HG03175 (cell line): ENCODE measurements at regions not wholly inside any gene's neighbourhood (a gene's known extent, or its start where the extent isn't known, plus 50 kb on each side); places are given as distances from the start of the nearest gene placed in this dataset.
"Not testable (repeated sequence)": the region's sequence is repeated elsewhere in the genome, so short reads cannot be mapped to it uniquely, and the experiment has no call there.

Experiments used
- ATAC-seq: cut with Tn5 transposase; IDR thresholded peaks from one replicate; pipeline ENCODE4 v1.9.1; 2021; ENCODE audit warnings: mild to moderate bottlenecking, moderate library complexity; ENCODE audit not compliant: unreplicated experiment

DNA sequence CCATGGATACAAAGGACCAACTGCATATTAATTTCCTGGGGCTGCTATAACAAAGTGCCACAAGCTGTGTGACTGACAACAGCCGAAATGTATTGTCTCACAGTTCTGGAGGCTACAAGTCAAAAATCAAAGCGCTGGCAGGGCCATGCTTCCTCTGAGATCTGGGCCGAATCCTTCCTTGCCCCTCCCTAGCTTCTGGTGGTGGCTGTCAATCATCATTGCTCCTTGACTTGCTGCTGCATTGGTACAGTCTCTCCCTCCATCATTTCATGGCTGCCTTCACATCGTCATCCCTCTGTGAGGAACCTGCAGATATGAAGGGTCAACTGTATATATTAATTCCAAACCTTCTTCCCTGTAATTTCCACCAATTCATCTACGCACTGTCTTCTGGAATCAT lies 118.3 kb downstream of the EXOC5 start:
- ATAC-seq, result no peak

DNA sequence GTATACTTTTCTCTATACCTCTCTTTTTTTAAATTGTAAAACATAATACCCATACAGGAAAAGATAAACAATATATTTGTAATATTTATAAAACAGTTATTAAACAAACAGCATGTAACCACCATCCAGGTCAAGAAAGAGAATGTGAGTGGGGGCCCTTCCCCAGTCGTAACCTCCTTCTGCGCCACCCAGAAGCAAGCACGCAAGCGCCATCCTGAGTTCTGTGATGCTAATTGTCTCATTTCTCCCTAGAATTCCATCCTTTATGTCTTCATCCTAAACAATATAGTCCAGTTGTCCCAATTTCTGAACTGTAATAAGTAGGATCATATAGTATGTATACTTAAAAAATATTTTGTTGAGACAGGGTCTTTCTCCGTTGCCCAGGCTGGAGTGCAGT lies 129.5 kb downstream of the EXOC5 start:
- no peak for ATAC-seq

DNA sequence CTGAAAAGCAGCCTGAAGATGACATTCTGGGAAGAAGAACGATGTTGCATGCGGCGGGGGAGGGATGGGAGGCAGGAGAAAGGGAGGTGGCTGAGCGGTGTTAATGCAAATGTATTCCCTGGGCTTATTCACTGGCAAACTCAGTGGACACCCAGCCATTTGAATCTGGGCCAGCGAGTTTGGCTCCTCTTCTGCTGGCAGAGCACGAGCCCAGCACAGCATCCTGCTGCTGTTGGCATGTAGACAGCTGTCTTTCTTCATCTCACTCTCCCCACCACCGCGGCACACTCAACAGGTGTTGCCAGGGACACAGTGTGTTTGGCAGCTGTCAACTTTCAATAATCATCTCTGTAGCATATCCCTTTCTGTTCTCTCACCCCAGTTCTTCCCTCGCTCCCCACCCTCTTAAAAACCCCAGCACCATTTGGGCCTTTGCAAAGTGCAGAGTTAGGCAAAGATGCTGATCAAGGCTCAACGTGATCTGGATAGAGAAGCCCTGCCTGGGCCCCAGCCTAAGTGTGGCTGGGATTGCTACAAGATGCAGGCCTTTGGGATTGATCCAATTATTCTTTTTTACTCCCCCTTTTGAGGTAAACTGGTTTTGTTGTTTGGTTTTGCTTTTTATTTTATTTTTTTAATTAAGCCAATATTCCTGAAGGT lies 131.9 kb downstream of the EXOC5 start:
- no peak for ATAC-seq

DNA sequence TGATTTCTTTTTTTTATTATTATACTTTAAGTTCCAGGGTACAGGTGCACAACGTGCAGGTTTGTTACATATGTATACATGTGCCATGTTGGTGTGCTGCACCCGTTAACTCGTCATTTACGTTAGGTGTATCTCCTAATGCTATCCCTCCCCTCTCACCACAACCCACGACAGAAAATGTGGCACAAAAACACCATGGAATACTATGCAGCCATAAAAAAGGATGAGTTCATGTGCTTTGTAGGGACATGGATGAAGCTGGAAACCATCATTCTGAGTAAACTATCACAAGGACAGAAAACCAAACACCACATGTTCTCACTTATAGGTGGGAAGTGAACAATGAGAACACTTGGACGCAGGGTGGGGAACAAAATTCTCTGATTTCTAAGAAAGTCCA lies 140.9 kb downstream of the EXOC5 start:
- ATAC-seq, result not testable (repeated sequence)

DNA sequence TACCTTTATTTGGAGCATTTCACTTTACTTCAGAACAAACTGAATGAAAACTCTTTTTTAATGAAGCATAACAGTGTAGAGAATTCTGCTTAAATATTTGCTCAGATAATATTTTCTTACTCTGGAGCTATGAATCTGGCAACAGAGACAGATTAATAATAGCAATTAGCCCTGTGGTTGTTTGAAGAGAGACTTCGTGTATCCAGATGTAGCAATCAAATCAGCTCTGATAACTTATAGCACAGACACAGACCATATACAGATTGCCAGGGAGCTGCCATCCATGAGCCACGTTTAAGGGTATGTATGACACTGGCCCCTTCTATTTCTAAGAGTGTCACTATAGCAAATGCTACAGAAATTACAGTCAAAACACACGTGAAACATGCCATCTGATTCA lies 146.6 kb downstream of the EXOC5 start:
- ATAC-seq, result no peak

DNA sequence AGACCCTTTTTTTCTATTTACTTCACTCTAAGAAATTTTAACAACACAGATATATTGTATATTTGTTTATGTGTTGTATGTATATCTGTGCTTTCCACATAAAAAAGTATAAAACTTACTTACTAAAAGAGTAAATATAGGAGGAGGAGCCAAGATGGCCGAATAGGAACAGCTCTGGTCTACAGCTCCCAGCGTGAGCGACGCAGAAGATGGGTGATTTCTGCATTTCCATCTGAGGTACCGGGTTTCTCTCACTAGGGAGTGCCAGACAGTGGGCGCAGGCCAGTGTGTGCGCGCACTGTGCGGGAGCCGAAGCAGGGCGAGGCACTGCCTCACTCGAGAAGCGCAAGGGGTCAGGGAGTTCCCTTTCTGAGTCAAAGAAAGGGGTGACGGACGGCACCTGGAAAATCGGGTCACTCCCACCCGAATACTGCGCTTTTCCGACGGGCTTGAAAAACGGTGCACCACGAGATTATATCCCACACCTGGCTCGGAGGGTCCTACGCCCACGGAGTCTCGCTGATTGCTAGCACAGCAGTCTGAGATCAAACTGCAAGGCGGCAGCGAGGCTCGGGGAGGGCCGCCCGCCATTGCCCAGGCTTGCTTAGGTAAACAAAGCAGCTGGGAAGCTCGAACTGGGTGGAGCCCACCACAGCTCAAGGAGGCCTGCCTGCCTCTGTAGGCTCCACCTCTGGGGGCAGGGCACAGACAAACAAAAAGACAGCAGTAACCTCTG lies 156.5 kb downstream of the EXOC5 start:
- ATAC-seq, result not testable (repeated sequence)

DNA sequence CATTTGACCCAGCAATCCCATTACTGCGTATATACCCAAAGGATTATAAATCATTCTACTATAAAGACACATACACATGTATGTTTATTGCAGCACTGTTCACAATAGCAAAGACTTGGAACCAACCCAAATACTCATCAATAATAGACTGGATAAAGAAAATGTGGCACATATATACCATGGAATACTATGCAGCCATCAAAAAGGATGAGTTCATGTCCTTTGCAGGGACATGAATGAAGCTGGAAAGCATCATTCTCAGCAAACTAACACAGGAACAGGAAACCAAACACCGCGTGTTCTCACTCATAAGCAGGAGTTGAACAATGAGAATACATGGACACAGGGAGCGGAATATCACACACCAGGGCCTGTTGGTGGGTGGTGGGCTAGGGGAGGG lies 158.3 kb downstream of the EXOC5 start:
- ATAC-seq, result not testable (repeated sequence)

DNA sequence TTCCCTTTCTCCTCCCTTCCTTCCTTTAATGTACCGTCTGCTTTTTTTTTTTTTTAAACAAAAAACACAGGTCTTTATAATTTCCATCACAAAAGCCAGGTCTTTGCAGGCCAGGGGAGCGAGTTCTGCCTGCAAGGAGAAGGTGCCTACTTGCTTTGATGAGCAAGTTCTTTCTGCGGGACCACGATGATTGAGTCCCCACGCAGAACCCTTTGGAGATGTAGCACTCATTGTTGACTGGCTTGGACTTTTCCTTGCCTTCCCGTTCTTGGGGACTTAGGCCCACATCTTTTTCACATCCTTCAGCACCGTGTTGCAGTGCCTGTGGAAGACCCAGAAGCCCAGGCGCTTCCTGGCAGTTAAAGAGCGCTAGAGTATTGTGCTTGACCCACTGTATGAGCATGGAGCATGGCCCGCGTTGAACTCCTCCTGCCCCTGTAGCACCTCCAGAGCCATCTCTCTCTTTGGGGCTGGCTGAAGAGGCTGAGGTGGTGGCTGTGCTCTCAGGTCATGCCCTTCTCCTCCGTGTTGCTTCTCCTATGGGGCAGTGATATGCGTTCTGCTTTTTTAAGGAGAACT lies 177.6 kb downstream of the EXOC5 start:
- ATAC-seq, result no peak

DNA sequence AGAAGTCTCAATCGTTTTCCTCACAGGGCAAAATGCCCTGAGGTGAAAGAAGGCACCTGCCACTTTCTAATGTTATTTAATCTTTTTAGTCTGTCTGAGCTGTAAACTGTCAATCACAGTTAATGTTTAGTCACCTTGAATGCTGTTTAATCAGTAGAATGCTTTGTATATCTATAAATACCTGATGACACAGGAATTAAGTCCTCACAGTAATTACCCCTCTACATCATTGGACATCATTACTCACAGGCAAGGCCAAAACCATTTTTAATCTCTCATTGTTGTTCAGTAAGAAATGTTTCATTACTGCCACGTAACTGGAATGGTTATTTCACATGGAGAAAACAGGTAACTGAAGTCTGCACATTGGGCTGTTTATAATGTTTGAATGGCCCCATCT lies 178.8 kb downstream of the EXOC5 start:
- no peak for ATAC-seq

DNA sequence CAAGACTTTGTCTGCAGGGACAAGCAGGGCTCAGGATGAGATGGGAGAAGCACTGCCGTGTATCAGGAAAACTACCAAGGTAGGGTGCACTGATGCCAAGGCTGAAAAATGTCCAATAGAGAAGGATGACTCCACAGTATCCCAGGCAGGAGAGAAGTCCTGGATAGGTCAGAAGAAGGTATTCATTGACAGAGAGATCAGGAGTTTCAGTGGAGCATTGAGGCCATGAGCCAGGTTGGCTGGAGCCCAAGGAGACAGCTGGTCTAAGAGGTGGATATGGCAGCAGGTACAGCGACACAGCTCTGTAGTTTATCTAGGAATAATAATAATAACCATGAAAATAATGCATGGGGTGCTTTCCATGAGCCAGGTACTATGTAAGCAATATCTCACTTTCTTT lies 180.9 kb downstream of the EXOC5 start:
- no peak for ATAC-seq

DNA sequence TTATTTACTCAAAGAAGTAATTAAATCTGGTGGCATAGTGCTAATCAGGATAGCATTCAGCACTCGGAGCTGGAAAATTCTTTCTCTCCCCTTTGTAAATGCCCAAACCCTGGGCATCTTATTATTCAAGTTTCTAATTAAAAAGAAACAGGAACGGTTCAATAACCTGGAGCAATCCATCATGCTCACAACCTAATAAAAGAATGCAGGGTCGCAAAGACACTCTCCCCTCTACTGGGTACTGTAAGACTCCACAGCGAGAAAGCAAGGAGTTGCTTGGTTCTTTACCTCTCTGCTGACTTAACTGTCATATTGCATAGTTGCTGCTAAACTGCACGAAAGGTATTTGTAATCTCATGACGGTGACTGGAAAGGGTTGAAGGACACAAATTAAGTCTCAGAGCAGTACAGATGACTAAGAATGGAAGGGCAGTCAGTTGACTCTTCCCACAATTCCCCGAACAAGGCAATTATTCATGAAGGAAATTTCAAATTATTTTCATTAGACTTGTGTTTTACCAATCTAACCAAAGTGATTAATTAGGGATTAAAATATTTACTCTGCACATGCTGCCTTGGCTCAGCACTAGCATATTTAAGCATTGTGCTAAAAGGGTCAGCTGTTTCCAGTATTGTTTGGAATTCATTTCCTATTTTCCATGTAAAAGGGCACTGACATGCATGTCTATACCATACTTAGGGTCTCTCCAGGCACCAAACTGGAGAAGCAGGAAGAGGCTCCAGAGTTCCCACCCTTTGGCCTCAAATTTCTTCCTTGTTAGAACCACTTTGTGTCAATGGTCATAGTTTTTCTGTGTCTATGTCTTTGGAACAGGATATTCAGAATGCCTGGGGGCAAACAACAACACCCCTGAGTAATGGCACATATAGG lies 182.2 kb downstream of the EXOC5 start:
- ATAC-seq, result no peak

DNA sequence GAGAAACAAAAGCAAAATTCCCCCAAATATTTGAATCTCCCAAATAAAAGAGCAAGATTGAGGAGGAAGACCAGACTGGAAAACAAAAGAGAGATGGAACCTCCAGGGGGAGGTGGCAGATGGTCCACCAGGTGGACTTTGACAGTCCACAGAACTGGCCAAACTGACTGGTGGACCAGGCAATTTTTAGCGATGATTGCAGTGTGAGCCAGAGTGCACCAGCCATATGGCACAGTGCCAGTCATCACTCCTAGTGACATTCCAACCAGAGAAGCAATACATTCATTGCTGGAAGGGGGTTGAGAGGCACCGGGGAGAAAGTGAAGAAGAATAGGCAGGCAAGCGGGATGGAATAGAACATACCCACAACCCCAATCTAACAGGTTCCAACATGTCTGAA lies 182.9 kb downstream of the EXOC5 start:
- ATAC-seq, result no peak

DNA sequence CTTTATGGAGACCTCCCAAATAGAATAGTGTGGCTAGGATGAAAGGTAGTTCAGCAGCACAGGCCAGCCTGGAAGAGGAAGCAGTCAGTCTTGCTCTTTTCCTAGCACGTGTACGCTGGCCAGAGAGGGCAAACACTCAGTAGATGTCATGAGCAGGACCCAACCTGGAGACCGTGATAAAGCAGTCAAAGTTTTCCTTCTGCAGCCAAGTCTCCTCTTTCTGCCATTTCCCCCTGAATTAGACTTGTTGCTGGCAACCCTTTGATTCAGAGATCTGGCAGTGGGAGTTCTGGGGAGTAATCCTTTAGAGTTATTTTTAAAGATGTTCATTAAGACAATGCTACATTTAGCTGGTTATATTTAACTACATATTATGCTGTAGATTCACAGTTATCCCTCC lies 183.7 kb downstream of the EXOC5 start:
- ATAC-seq, result no peak

DNA sequence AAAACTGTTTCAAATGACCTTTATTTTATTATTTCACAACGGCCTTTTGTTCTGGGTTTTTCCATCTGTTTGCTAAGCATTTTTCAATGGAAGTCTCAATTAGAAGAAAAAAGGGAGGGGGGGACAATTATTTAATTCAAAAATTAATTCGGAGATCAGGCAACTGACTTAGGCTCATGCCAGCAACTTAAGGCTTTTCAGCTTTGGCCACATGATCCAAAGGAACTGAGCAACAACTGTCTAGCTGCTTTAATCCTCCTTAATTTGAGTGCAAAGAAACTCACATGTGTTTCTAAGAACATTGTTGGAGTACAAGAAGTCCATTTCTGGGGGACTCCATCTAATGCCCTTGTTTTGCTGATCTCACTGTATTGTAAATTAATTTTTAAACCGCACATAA lies 188.0 kb downstream of the EXOC5 start:
- no peak for ATAC-seq

DNA sequence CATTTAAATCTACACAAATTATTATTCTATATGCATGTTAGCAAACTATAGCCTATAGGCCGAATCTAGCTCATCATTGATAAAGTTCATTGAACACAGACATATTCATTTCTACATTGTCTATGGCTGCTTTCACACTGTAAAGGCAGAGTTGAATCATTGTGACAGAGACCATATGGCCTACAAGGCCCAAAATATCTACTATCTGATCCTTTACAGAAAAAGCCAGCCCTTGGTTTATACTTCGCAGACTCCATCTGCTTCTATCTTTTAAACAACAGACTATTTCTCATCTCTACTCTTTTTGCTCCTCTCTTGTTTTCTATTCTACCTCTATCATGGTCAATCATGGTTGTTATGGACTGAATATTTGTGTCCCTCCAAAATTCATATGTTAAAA lies 190.7 kb downstream of the EXOC5 start:
- no peak for ATAC-seq

DNA sequence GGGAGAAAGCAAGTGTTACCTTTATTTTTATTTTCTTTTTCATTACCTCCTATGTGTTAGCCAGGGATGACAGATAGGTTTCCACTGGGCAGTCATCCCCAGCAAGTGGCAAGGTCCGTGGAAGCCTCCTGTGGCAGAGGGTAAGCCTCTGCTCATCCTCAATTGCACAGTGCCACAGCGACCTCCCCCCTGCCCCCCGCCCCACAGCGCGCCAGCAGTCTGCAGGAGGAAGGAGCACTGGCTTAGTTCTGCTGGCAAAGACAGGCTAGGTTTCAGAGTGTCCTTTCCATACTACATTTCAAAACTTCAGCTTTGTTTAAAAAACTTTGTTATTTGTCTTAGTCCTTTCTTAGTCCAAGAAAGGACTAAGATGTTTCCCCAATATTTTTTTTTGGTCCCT lies 194.7 kb downstream of the EXOC5 start:
- no peak for ATAC-seq

DNA sequence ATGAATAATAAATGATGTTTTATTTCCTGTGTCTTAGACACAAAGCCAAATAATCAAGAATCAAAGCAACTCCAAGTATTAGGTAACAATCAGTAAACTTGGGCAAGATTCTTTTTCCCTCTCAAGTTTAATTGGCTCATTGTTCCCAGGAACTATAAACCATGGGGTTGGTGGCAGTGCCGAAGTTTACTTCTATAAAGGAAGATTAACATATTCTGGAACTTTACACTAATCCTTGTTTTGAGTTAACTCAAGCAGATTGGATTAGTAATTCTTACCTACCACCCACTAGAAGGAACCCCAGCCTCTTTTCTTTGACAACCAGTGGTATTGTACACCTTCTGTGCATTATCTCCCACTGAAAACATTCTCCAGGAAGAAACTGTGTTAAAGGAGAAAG lies 197.1 kb downstream of the EXOC5 start:
- ATAC-seq, result no peak

DNA sequence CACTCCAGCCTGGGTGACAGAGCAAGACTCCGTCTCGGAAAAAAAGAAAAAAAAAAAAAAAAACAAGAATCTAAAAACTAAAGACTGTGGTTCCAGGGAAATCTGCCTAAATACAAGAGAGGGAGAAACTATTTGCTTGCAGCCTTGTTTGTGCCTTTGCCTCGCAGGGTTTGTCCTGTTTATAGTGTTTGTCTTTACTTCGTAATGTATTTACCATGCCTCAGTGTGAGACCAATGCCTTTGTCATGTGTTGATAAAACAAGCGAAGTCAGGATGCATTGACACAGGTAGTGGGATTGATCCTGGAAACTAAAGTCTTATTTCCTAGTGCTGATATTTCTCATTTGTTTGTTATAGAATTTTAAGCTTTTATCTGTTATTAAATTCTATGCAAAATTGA lies 199.0 kb downstream of the EXOC5 start:
- ATAC-seq, result no peak

DNA sequence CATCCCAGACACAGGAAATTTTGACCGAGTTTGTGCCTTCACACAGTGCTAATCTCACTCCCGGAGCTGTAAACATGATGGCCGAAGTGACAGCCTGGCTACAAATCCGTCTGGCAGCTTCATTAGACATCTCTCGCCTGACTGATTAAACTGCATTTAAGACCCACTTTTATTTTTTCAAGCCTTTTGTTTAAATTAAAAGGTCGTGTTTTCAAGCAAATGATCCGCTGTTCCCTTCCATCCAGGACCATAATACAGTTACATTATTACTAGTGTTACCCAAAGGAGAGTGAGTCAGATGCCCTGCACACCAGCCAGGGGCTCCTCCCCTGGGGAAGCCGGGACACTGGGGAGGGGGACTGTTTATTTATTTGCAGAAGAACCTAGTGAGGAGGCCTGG lies 200.2 kb downstream of the EXOC5 start:
- ATAC-seq, result no peak

DNA sequence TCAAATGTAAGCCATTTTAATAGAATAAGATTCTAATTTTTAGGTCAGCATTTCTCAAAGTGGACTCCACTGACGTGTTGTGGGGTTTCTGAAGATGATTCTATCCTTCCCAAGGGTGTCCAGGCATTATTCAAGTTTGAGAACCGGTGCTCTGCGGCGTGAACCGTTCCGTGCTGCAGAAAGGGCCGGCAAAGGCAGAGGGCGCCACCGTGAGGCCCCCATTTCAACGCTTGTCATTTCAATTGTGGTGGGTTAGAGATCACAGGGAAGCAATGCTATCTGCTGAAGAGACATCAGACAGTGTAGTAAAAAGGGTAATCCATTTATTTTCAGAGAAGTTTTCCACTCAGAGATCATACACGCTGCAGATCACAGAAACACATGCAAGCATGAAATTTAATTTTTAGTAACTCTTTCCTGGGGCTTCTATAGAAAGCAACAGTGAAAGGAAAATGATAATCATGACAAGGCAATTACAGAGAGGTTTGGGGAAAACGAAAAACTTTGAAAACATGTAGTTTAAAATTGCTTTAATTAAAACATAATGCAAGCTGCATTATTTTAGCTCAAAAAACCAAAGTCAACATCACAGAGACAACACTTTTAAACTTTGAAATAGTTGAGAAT lies 201.7 kb downstream of the EXOC5 start:
- ATAC-seq, result no peak

DNA sequence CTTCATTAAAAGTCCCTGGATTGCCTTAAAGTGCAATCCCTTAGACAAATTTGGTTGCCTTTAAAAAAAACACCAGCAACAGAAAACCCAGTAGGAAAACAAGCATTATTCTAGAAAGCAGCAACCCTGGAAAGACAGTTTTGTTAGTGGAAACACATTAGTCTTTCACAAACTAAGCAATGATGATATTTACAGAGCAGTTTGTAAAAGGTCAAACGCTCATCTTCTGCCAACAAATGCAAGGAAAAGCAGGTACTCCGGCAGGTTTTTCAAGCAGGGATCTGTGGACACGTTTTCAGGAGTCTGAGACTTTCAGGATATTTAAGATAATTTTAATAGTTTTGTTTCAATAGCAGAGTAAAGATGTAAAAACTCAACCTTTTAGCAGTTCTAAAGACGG lies 202.2 kb downstream of the EXOC5 start:
- no peak for ATAC-seq
